Peyer's patch (tissue), 4 donors: ENCODE measurements at regions not wholly inside any gene's neighbourhood (a gene's known extent, or its start where the extent isn't known, plus 50 kb on each side); places are given as distances from the start of the nearest gene placed in this dataset.

Experiments used
- DNase-seq, 3 donors: peaks; one replicate each; pipeline ENCODE4 v3.0.0-alpha.2; 2017 to 2019
- H3K27ac ChIP-seq, 4 donors: fragments of 200-600 bp; sonication (generic); one replicate each; pipeline ENCODE4 v1.5.1; 2016 to 2019
- H3K27me3 ChIP-seq, 2 donors: fragments of 200-600 bp; sonication (generic); one replicate each; pipeline ENCODE4 v1.5.1; 2019
- H3K36me3 ChIP-seq, 3 donors: fragments of 200-600 bp; sonication (generic); one replicate each; pipeline ENCODE4 v1.5.1; 2016 to 2019
- H3K4me1 ChIP-seq, 4 donors: fragments of 200-600 bp; sonication (generic); one replicate each; pipeline ENCODE4 v1.5.1; 2016 to 2019
- H3K4me3 ChIP-seq, 4 donors: fragments of 200-600 bp; sonication (generic); 1 replicate in 3 of 4; 2 replicates in 1 of 4; pipeline ENCODE4 v1.5.1; 2016 to 2019; ENCODE audit warnings: mild to moderate bottlenecking in 1 of 4
- H3K9me3 ChIP-seq, 4 donors: fragments of 200-600 bp; sonication (generic); one replicate each; pipeline ENCODE4 v1.5.1; 2016 to 2019; ENCODE audit warnings: mild to moderate bottlenecking in 1 of 4
- CTCF ChIP-seq, 6 experiments: fragments of 450-650 bp in 4 of 6; fragments of 200-600 bp in 2 of 6; sonication (generic) in 1 of 6; IDR thresholded peaks; one replicate each; pipeline ENCODE4 v1.5.1; 2017 to 2019; ENCODE audit warnings: antibody characterized with exemption in 6 of 6, mild to moderate bottlenecking in 3 of 6, moderate library complexity in 1 of 6
- POLR2A ChIP-seq, 2 donors: fragments of 450-650 bp; IDR thresholded peaks; one replicate each; pipeline ENCODE4 v1.5.1; 2017; ENCODE audit warnings: antibody characterized with exemption in 2 of 2, mild to moderate bottlenecking in 2 of 2, moderate library complexity in 2 of 2

GRCh38 chr4:189279188-189279587 lies 661.5 kb upstream of the FRG1 start:
- no peak overlapping the region for H3K4me3 ChIP-seq
- H3K27me3 ChIP-seq: no peaks in the 10 kb centered on the region
- no peaks in the 10 kb centered on the region for H3K36me3 ChIP-seq
- no peak for TF ChIP-seq POLR2A (IDR thresholded peaks at IDR 0.05)
- TF ChIP-seq CTCF (IDR thresholded peaks at IDR 0.05): no peak
- H3K27ac ChIP-seq: no peak overlapping the region
- DNase-seq: no peak
- no peaks in the 10 kb centered on the region for H3K9me3 ChIP-seq
- no peaks in the 10 kb centered on the region for H3K4me1 ChIP-seq

- no peak overlapping the region for H3K27ac ChIP-seq
- TF ChIP-seq POLR2A (IDR thresholded peaks at IDR 0.05) (no peak), CTCF (IDR thresholded peaks at IDR 0.05) (no peak)
- no peaks in the 10 kb centered on the region for H3K27me3 ChIP-seq
- H3K36me3 ChIP-seq: no peaks in the 10 kb centered on the region
- no peak for DNase-seq
- H3K4me3 ChIP-seq: no peak overlapping the region
- H3K9me3 ChIP-seq: peaks cover 0 to 3% (median 0%) of the 10 kb centered on the region in 4 donors
- H3K4me1 ChIP-seq: no peaks in the 10 kb centered on the region
Measured at GRCh38 chr4:189285377-189285776, 655.3 kb upstream of the FRG1 start.

- TF ChIP-seq CTCF (IDR thresholded peaks at IDR 0.05): no peak
- TF ChIP-seq POLR2A (IDR thresholded peaks at IDR 0.05): no peak
- no peaks in the 10 kb centered on the region for H3K36me3 ChIP-seq
- no peaks in the 10 kb centered on the region for H3K9me3 ChIP-seq
- DNase-seq: no peak
- no peaks in the 10 kb centered on the region for H3K4me1 ChIP-seq
- no peak overlapping the region for H3K4me3 ChIP-seq
- no peak overlapping the region for H3K27ac ChIP-seq
- no peaks in the 10 kb centered on the region for H3K27me3 ChIP-seq
Measured at GRCh38 chr4:189291939-189292338, 648.7 kb upstream of the FRG1 start.

GRCh38 chr4:189293459-189293858 lies 647.2 kb upstream of the FRG1 start:
- H3K4me3 ChIP-seq: no peak overlapping the region
- H3K27ac ChIP-seq: no peak overlapping the region
- H3K4me1 ChIP-seq: no peaks in the 10 kb centered on the region
- H3K9me3 ChIP-seq: no peaks in the 10 kb centered on the region
- H3K36me3 ChIP-seq: no peaks in the 10 kb centered on the region
- H3K27me3 ChIP-seq: no peaks in the 10 kb centered on the region
- DNase-seq: no peak
- TF ChIP-seq POLR2A (IDR thresholded peaks at IDR 0.05): no peak

GRCh38 chr4:189294574-189294973 lies 646.1 kb upstream of the FRG1 start:
- no peak for DNase-seq
- no peak overlapping the region for H3K4me3 ChIP-seq
- H3K36me3 ChIP-seq: no peaks in the 10 kb centered on the region
- TF ChIP-seq POLR2A (IDR thresholded peaks at IDR 0.05) (no peak), CTCF (IDR thresholded peaks at IDR 0.05) (no peak)
- H3K9me3 ChIP-seq: no peaks in the 10 kb centered on the region
- H3K27me3 ChIP-seq: no peaks in the 10 kb centered on the region
- no peaks in the 10 kb centered on the region for H3K4me1 ChIP-seq
- no peak overlapping the region for H3K27ac ChIP-seq

- Histone ChIP-seq H3K9me3 (no peaks in the 10 kb centered on the region), H3K27me3 (no peaks in the 10 kb centered on the region)
- TF ChIP-seq CTCF (IDR thresholded peaks at IDR 0.05): no peak
- no peak for TF ChIP-seq POLR2A (IDR thresholded peaks at IDR 0.05)
Measured at GRCh38 chr4:189299706-189300105, 641.0 kb upstream of the FRG1 start.

More at GRCh38 chr4:189299706-189300105, 641.0 kb upstream of the FRG1 start:
- no peak for DNase-seq
- Histone ChIP-seq H3K27ac (no peak overlapping the region), H3K4me3 (no peak overlapping the region), H3K4me1 (no peaks in the 10 kb centered on the region), H3K36me3 (no peaks in the 10 kb centered on the region)
